ENCODE measurements at regions not wholly inside any gene's neighbourhood (a gene's known extent, or its start where the extent isn't known, plus 50 kb on each side); places are given as distances from the start of the nearest gene placed in this dataset.

DNA sequence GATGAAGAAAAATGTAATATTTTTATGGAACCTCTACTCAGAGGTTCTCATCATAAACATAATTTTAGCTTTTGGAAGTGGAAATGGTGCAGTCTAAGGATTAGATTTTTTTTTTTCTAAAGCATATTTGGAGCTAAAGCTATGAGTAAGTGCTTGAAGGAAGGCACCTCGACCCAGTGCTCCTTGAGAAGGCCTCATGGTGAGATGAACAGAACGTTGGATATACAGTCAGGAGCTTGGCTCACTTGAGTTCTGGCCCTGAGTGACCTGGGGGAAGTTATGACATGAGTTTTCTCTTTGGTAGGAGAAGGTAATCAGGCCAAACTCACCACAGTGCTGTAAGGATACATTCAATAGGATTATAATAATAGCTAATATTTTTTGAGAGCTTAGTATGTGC lies 163.3 kb downstream of the JCAD start:
- TF ChIP-seq, protein P1, sequence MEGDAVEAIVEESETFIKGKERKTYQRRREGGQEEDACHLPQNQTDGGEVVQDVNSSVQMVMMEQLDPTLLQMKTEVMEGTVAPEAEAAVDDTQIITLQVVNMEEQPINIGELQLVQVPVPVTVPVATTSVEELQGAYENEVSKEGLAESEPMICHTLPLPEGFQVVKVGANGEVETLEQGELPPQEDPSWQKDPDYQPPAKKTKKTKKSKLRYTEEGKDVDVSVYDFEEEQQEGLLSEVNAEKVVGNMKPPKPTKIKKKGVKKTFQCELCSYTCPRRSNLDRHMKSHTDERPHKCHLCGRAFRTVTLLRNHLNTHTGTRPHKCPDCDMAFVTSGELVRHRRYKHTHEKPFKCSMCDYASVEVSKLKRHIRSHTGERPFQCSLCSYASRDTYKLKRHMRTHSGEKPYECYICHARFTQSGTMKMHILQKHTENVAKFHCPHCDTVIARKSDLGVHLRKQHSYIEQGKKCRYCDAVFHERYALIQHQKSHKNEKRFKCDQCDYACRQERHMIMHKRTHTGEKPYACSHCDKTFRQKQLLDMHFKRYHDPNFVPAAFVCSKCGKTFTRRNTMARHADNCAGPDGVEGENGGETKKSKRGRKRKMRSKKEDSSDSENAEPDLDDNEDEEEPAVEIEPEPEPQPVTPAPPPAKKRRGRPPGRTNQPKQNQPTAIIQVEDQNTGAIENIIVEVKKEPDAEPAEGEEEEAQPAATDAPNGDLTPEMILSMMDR (IDR thresholded peaks at IDR 0.05; ENCODE audit: unreplicated experiment), result no peak
- peaks cover 30% of the 10 kb centered on the region for H3K9me3 Mint-ChIP-seq
- no peak for DNase-seq (ENCODE audit: low spot score in 2 of 2, unreplicated experiment in 2 of 2)
- peaks cover 4% of the 10 kb centered on the region for H3K36me3 Mint-ChIP-seq
- H3K4me1 Mint-ChIP-seq, result peaks cover 10% of the 10 kb centered on the region
- peak overlapping the region; percentile 67 for H3K27ac Mint-ChIP-seq
- no peaks in the 10 kb centered on the region for H3K27me3 Mint-ChIP-seq (ENCODE audit: low read depth)
- H3K4me3 Mint-ChIP-seq, result no peak overlapping the region

DNA sequence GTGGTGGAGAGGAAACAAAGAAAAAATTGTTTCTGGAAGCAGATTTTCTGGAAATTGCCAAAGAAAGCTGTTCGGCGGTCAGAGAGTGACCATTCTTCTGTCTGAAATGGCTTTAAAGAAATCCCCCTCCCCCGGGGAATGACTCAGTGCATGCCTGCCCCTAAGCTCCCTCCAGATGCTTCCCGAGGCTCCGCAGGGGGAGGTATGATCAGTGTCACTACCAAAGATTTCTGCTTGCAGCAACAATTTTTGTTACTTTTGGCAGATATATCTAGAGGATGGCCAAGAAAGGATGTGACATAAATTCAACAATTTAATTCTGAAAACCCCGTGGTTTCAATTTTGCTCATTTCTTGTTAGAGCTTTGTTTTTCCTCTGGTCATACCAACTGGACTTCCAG lies 163.9 kb downstream of the JCAD start:
- Mint-ChIP-seq H3K27me3 (ENCODE audit: low read depth) (no peaks in the 10 kb centered on the region), H3K4me1 (peaks cover 10% of the 10 kb centered on the region), H3K9me3 (peaks cover 30% of the 10 kb centered on the region), H3K36me3 (peaks cover 4% of the 10 kb centered on the region), H3K27ac (peak overlapping the region; percentile 82), H3K4me3 (peak overlapping the region; percentile 20)
- no peak for DNase-seq (ENCODE audit: low spot score in 2 of 2, unreplicated experiment in 2 of 2)
- TF ChIP-seq, protein P1 (IDR thresholded peaks at IDR 0.05; ENCODE audit: unreplicated experiment), result no peak

DNA sequence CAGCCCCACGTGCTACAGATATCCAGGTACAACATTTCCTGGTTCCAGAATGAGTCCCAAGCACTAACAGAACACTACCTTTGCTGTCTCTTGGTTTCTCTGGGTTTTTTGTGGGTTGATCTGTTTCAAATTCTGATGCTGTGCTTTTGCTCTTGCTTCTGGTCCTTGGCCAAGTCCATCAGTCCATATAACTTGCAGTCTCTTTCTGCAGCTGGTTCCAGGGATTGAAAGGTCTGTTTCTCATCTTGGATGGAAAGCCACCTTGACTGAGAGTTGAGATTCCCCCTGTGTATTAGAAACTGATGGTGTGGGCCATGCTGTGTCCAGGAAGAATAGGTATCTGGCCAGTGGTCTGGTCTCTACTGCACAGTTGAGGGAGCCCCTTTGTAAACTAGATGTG lies 171.1 kb downstream of the JCAD start:
- no peak overlapping the region for H3K27ac Mint-ChIP-seq
- H3K27me3 Mint-ChIP-seq (ENCODE audit: low read depth), result no peaks in the 10 kb centered on the region
- TF ChIP-seq, protein P1 (IDR thresholded peaks at IDR 0.05; ENCODE audit: unreplicated experiment), result no peak
- H3K4me3 Mint-ChIP-seq, result no peak overlapping the region
- H3K9me3 Mint-ChIP-seq, result peaks cover 5% of the 10 kb centered on the region
- no peaks in the 10 kb centered on the region for H3K36me3 Mint-ChIP-seq
- no peak for DNase-seq (ENCODE audit: low spot score in 2 of 2, unreplicated experiment in 2 of 2)
- H3K4me1 Mint-ChIP-seq, result peaks cover 9% of the 10 kb centered on the region

DNA sequence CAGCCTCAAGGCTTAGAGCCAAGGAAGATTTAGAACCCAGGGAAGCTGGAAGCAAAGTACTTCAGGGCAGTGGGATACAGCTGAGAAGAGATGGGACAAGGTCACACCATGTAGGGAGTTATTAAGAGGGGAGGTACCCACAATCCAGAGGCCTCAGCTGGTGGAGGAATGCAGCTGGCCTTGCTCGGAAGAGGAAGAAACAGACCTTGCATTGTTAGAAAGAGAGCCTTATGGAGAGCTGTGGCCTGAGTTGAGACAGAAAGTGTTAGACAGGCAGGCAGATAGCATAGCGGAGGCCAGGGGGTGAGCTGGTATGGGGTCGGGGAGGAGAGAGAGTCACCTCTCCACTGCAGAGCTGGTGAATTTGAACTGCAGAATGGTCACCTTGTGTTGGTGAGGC lies 173.1 kb downstream of the JCAD start:
- Mint-ChIP-seq H3K4me3 (no peak overlapping the region), H3K36me3 (no peaks in the 10 kb centered on the region), H3K27ac (peak overlapping the region; percentile 39), H3K9me3 (no peaks in the 10 kb centered on the region), H3K4me1 (peaks cover 25% of the 10 kb centered on the region), H3K27me3 (ENCODE audit: low read depth) (no peaks in the 10 kb centered on the region)
- DNase-seq (ENCODE audit: low spot score in 2 of 2, unreplicated experiment in 2 of 2), result no peak
- TF ChIP-seq, protein P1 (IDR thresholded peaks at IDR 0.05; ENCODE audit: unreplicated experiment), result no peak

DNA sequence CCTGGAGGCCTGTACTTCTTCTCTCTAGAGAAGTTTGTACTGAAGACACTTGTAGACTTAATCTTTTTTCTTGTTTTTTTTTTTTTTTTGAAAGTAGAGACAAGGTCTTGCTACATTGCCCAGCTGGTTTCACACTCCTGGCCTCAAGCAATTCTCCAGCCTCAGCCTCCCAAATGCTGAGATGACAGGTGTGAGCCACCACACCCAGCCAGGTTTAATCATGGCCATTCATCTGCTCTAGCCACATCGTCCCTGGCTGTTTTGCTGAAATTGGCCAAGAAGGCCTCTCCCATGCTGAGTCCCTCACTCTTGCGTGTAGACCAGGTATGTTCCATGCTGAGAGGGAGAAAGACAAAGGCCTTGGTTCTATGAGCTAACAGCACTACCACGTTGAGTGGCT lies 176.2 kb downstream of the JCAD start:
- TF ChIP-seq, protein P1 (IDR thresholded peaks at IDR 0.05; ENCODE audit: unreplicated experiment), result no peak
- Mint-ChIP-seq H3K4me3 (no peak overlapping the region), H3K36me3 (no peaks in the 10 kb centered on the region), H3K9me3 (no peaks in the 10 kb centered on the region), H3K4me1 (peaks cover 32% of the 10 kb centered on the region), H3K27me3 (ENCODE audit: low read depth) (no peaks in the 10 kb centered on the region), H3K27ac (no peak overlapping the region)
- DNase-seq (ENCODE audit: low spot score in 2 of 2, unreplicated experiment in 2 of 2), result no peak

DNA sequence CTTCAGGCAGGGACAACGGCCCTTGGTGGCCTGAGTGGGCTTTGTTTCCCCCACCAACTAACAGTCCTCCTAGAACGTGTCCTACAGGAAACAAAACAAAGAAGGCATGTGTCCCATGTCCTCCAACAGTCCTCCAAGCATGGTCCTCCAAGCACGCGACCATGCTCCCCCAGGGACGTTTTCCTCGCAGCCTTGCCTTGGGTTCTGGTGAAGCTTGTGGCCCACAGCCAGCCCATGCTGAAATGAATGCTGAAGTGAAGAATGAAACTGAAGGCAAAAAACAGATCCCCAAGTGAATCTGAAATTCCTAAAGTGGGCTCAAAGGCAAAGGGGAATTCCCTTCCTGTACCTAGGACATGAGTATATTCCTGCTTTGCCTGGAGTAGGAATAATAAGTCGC lies 176.6 kb downstream of the JCAD start:
- H3K27me3 Mint-ChIP-seq (ENCODE audit: low read depth), result no peaks in the 10 kb centered on the region
- H3K4me1 Mint-ChIP-seq, result peaks cover 37% of the 10 kb centered on the region
- no peak overlapping the region for H3K4me3 Mint-ChIP-seq
- DNase-seq (ENCODE audit: low spot score in 2 of 2, unreplicated experiment in 2 of 2), result no peak
- H3K9me3 Mint-ChIP-seq, result no peaks in the 10 kb centered on the region
- peak overlapping the region; percentile 91 for H3K27ac Mint-ChIP-seq
- TF ChIP-seq, protein P1 (IDR thresholded peaks at IDR 0.05; ENCODE audit: unreplicated experiment), result no peak
- H3K36me3 Mint-ChIP-seq, result no peaks in the 10 kb centered on the region

Data from mesothelial cell of epicardium (in vitro differentiated cells).